ENCODE measurements at regions not wholly inside any gene's neighbourhood (a gene's known extent, or its start where the extent isn't known, plus 50 kb on each side); places are given as distances from the start of the nearest gene placed in this dataset.

DNA sequence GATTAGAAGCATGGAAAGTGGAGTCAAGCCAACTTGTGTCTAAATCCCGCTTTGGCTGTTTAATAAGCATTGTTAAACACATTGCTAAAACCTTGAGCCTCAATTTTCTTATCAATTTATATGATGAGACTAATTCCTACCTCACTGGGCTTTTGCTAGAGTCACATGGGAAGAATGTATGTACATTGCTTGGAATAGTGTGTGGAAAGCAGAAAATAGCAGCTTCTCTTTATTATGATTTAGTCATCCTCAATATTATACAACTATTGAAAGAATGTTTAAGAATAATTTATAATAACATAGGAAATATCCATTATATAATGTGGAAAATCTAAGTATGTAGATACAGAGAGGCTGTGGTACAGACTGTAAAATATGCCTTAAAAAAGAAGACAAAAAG is 313.0 kb upstream of the CDYL start:
- no peaks in the 10 kb centered on the region for H3K9me3 ChIP-seq (ENCODE audit: control insufficient read depth in 2 of 2, low read length in 2 of 2)
- no peak overlapping the region for H3K4me3 ChIP-seq (ENCODE audit: low read length in 2 of 2)
- H3K27ac ChIP-seq (ENCODE audit: low read length): no peak overlapping the region
- H3K4me1 ChIP-seq (ENCODE audit: control insufficient read depth, insufficient read depth, low read length): peaks cover 26% of the 10 kb centered on the region
- no peaks in the 10 kb centered on the region for H3K36me3 ChIP-seq (ENCODE audit: control insufficient read depth in 2 of 2, insufficient read depth in 2 of 2, low read length in 2 of 2)
- no peaks in the 10 kb centered on the region for H3K27me3 ChIP-seq (ENCODE audit: control insufficient read depth in 1 of 2, insufficient read depth in 2 of 2, low read length in 2 of 2)
- no peak overlapping the region for H3K9ac ChIP-seq (ENCODE audit: low read length in 2 of 2)

DNA sequence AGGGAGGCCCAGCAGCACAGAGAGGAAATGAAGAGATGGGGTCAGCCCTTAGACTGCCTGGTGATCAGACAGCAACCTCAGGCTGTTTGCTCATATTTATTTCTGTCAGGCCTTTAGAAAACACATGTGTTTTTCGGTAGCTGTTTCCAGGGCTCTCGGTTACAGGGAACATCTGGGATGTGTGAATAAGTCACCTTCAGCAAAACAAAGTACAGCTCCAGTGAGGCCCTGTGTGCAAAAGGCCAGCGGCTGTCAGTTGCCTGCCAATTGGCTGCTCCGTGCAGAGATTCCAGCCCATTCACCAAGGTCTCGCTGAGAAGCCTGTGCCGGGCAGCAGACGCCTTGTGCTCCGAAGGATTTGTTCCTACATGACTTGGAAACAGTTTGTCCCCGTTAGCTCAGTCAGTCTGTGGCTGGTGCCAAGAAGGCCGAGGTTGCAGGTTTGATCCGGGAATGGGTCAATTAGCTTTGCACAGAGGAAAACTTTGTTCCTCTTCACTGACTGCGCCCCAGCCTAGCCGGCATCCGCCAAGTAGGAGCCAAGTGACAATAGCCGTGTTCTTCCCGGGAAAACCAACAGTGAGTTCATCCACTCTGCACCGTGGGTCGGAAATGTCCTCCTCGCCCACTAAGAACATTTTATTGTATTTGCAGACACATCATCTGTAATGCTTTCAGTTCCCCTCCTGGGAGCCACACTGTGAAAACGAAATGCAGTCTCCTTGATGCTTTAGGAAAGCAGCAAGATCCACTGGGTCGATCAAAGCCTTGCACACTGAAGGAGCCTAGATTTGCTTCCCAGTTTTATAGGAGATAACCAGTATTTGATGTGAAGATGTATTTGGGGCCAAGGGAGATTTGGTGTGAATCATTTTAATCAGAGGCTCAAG is 315.4 kb upstream of the CDYL start:
- H3K9ac ChIP-seq (ENCODE audit: low read length in 2 of 2): no peak overlapping the region
- no peaks in the 10 kb centered on the region for H3K36me3 ChIP-seq (ENCODE audit: control insufficient read depth in 2 of 2, insufficient read depth in 2 of 2, low read length in 2 of 2)
- H3K9me3 ChIP-seq (ENCODE audit: control insufficient read depth in 2 of 2, low read length in 2 of 2): peaks cover 0 to 4% of the 10 kb centered on the region in 2 donors
- peak overlapping the region; percentile 64 for H3K27ac ChIP-seq (ENCODE audit: low read length)
- H3K27me3 ChIP-seq (ENCODE audit: control insufficient read depth in 1 of 2, insufficient read depth in 2 of 2, low read length in 2 of 2): no peaks in the 10 kb centered on the region
- peaks cover 23% of the 10 kb centered on the region for H3K4me1 ChIP-seq (ENCODE audit: control insufficient read depth, insufficient read depth, low read length)
- H3K4me3 ChIP-seq (ENCODE audit: low read length in 2 of 2): peak overlapping the region in 1 of 2 donors; percentile 64

DNA sequence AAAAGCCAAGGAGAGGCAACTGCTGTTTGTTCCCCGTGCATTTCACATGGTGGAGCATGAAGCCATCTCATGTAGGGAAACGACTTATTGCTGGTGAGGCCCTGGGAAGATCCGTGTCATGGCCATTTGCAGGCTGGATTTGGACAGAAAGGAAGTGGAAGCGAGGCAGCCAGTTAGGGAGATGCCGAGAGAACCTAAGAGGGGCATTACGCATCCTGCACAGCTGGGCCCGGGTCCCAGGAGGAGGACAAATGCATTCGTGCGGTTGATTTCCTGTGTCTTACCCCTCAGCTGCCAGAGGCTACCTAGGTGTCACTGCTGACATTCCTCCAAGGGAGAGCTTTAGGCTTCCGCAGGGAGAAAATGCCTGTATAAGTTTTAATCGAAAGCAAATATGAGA is 316.2 kb upstream of the CDYL start:
- Histone ChIP-seq H3K9me3 (ENCODE audit: control insufficient read depth in 2 of 2, low read length in 2 of 2) (peaks cover 0 to 4% of the 10 kb centered on the region in 2 donors), H3K4me3 (ENCODE audit: low read length in 2 of 2) (no peak overlapping the region), H3K4me1 (ENCODE audit: control insufficient read depth, insufficient read depth, low read length) (peaks cover 23% of the 10 kb centered on the region), H3K36me3 (ENCODE audit: control insufficient read depth in 2 of 2, insufficient read depth in 2 of 2, low read length in 2 of 2) (no peaks in the 10 kb centered on the region), H3K27ac (ENCODE audit: low read length) (peak overlapping the region; percentile 64), H3K9ac (ENCODE audit: low read length in 2 of 2) (peak overlapping the region in 1 of 2 donors; percentile 36), H3K27me3 (ENCODE audit: control insufficient read depth in 1 of 2, insufficient read depth in 2 of 2, low read length in 2 of 2) (no peaks in the 10 kb centered on the region)

GRCh38 chr6:4459032-4459431 is 317.2 kb upstream of the CDYL start:
- no peak overlapping the region for H3K9ac ChIP-seq (ENCODE audit: low read length in 2 of 2)
- no peaks in the 10 kb centered on the region for H3K27me3 ChIP-seq (ENCODE audit: control insufficient read depth in 1 of 2, insufficient read depth in 2 of 2, low read length in 2 of 2)
- peaks cover 0 to 4% of the 10 kb centered on the region in 2 donors for H3K9me3 ChIP-seq (ENCODE audit: control insufficient read depth in 2 of 2, low read length in 2 of 2)
- H3K4me1 ChIP-seq (ENCODE audit: control insufficient read depth, insufficient read depth, low read length): peaks cover 23% of the 10 kb centered on the region
- peak overlapping the region; percentile 64 for H3K27ac ChIP-seq (ENCODE audit: low read length)
- no peaks in the 10 kb centered on the region for H3K36me3 ChIP-seq (ENCODE audit: control insufficient read depth in 2 of 2, insufficient read depth in 2 of 2, low read length in 2 of 2)
- no peak overlapping the region for H3K4me3 ChIP-seq (ENCODE audit: low read length in 2 of 2)

- H3K36me3 ChIP-seq (ENCODE audit: control insufficient read depth in 2 of 2, insufficient read depth in 2 of 2, low read length in 2 of 2): no peaks in the 10 kb centered on the region
- H3K4me3 ChIP-seq (ENCODE audit: low read length in 2 of 2): no peak overlapping the region
- H3K9ac ChIP-seq (ENCODE audit: low read length in 2 of 2): no peak overlapping the region
- no peaks in the 10 kb centered on the region for H3K27me3 ChIP-seq (ENCODE audit: control insufficient read depth in 1 of 2, insufficient read depth in 2 of 2, low read length in 2 of 2)
- peaks cover 0 to 7% of the 10 kb centered on the region in 2 donors for H3K9me3 ChIP-seq (ENCODE audit: control insufficient read depth in 2 of 2, low read length in 2 of 2)
- no peaks in the 10 kb centered on the region for H3K4me1 ChIP-seq (ENCODE audit: control insufficient read depth, insufficient read depth, low read length)
- no peak overlapping the region for H3K27ac ChIP-seq (ENCODE audit: low read length)
Measured at GRCh38 chr6:4451718-4452117, 316.3 kb upstream of the ECI2 start.

DNA sequence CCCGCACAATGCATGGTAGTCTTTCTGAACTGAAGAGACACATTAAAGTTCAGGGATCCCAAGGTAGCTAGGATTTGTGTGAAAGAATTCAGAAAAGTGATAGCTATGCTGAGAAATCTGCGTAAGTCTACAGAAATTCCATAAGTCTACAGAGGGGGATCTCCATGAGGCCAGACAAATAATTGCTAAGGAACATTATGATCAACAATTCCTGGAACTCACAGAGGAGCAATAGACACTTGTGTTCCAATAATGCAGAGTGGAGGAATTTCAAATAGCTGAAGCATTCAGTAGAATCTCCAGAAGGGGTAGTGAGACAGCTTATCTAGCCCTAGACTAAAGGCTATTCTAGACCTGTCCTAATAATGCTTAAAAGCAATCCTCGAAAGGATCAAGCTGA is 315.7 kb upstream of the ECI2 start:
- Histone ChIP-seq H3K4me1 (ENCODE audit: control insufficient read depth, insufficient read depth, low read length) (no peaks in the 10 kb centered on the region), H3K36me3 (ENCODE audit: control insufficient read depth in 2 of 2, insufficient read depth in 2 of 2, low read length in 2 of 2) (no peaks in the 10 kb centered on the region), H3K9ac (ENCODE audit: low read length in 2 of 2) (no peak overlapping the region), H3K4me3 (ENCODE audit: low read length in 2 of 2) (no peak overlapping the region), H3K9me3 (ENCODE audit: control insufficient read depth in 2 of 2, low read length in 2 of 2) (peaks cover 0 to 6% of the 10 kb centered on the region in 2 donors), H3K27ac (ENCODE audit: low read length) (no peak overlapping the region), H3K27me3 (ENCODE audit: control insufficient read depth in 1 of 2, insufficient read depth in 2 of 2, low read length in 2 of 2) (no peaks in the 10 kb centered on the region)

DNA sequence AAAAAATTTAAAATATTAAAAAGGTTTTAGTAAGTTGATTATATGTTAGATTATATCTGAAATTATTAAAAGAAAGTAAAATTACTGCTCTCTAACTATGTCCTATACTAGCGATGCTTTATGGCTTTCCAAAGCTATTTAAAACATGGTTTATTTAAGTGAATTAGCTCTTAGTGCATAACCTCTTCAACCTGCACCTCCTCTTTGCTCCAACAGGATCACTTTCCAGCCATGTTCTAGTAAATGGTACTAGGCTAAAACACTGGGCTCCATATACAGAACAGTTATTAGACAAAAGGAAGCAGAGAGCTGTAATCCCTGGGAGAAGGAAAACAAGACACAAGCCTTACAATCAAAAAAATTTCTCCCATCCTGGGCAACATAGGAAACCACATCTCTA is 314.9 kb upstream of the ECI2 start:
- Histone ChIP-seq H3K9me3 (ENCODE audit: control insufficient read depth in 2 of 2, low read length in 2 of 2) (peaks cover 0 to 3% of the 10 kb centered on the region in 2 donors), H3K4me1 (ENCODE audit: control insufficient read depth, insufficient read depth, low read length) (no peaks in the 10 kb centered on the region), H3K27me3 (ENCODE audit: control insufficient read depth in 1 of 2, insufficient read depth in 2 of 2, low read length in 2 of 2) (no peaks in the 10 kb centered on the region), H3K4me3 (ENCODE audit: low read length in 2 of 2) (no peak overlapping the region), H3K36me3 (ENCODE audit: control insufficient read depth in 2 of 2, insufficient read depth in 2 of 2, low read length in 2 of 2) (no peaks in the 10 kb centered on the region), H3K9ac (ENCODE audit: low read length in 2 of 2) (no peak overlapping the region), H3K27ac (ENCODE audit: low read length) (no peak overlapping the region)

- no peak overlapping the region for H3K9ac ChIP-seq (ENCODE audit: low read length in 2 of 2)
Measured at GRCh38 chr6:4449409-4449808, 314.0 kb upstream of the ECI2 start.

DNA sequence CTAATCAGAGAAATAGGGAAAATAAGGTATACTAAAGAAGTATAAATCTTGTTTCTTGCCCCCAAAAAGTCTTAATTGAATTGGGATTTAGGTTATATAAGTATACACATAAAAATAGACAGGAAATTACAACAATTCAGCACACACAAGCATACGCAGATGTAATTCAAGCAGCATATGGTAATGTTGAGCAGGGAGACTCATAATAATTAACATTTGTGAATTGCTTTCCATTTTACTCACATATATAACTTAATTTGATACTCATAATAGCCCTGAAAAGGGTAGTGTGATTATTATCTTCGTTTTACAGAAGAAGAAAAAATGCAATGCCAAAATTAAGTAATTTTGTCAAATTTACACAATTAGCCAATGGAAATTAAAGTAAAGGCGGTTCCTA is 313.5 kb upstream of the ECI2 start:
- Histone ChIP-seq H3K4me1 (ENCODE audit: control insufficient read depth, insufficient read depth, low read length) (no peaks in the 10 kb centered on the region), H3K36me3 (ENCODE audit: control insufficient read depth in 2 of 2, insufficient read depth in 2 of 2, low read length in 2 of 2) (no peaks in the 10 kb centered on the region), H3K4me3 (ENCODE audit: low read length in 2 of 2) (no peak overlapping the region), H3K27me3 (ENCODE audit: control insufficient read depth in 1 of 2, insufficient read depth in 2 of 2, low read length in 2 of 2) (no peaks in the 10 kb centered on the region), H3K27ac (ENCODE audit: low read length) (no peak overlapping the region), H3K9ac (ENCODE audit: low read length in 2 of 2) (no peak overlapping the region), H3K9me3 (ENCODE audit: control insufficient read depth in 2 of 2, low read length in 2 of 2) (peaks cover 0 to 3% of the 10 kb centered on the region in 2 donors)

More at GRCh38 chr6:4449409-4449808, 314.0 kb upstream of the ECI2 start:
- Histone ChIP-seq H3K27me3 (ENCODE audit: control insufficient read depth in 1 of 2, insufficient read depth in 2 of 2, low read length in 2 of 2) (no peaks in the 10 kb centered on the region), H3K36me3 (ENCODE audit: control insufficient read depth in 2 of 2, insufficient read depth in 2 of 2, low read length in 2 of 2) (no peaks in the 10 kb centered on the region), H3K4me1 (ENCODE audit: control insufficient read depth, insufficient read depth, low read length) (no peaks in the 10 kb centered on the region), H3K27ac (ENCODE audit: low read length) (no peak overlapping the region), H3K4me3 (ENCODE audit: low read length in 2 of 2) (no peak overlapping the region), H3K9me3 (ENCODE audit: control insufficient read depth in 2 of 2, low read length in 2 of 2) (peaks cover 0 to 3% of the 10 kb centered on the region in 2 donors)

DNA sequence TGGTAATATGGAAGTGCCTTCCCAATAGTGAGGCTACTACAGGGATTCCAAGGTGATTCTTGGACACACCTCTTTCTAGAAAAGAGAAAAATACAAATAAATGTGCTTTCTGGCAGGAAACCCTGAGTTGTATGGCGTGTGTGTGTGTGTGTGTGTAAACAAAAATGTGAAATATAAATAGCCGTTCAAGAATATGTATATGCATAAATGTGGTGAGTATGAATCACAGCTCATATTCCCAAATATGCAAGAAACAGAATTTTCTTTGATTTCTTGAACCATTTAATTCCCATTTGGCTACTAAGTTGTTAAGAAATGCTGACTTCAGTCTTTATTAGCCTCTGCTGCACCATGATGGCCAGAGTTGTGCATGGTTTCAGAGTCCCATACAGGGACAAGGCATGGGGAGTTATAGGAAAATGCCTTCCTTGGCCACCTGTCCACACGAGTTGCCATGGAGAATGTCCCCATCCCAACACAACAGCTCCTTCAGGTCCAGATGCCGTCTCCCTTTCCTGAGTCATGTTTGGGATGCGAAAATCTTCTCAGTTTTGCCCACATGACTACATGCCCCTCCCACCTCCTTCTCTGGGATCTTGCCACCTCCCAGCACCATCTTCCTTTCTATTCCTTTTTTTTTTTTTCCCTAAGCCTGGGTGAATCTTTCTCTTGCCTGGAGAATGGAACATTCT is 312.4 kb upstream of the ECI2 start:
- H3K27me3 ChIP-seq (ENCODE audit: control insufficient read depth in 1 of 2, insufficient read depth in 2 of 2, low read length in 2 of 2): no peaks in the 10 kb centered on the region
- H3K9ac ChIP-seq (ENCODE audit: low read length in 2 of 2): no peak overlapping the region
- peaks cover 0 to 3% of the 10 kb centered on the region in 2 donors for H3K9me3 ChIP-seq (ENCODE audit: control insufficient read depth in 2 of 2, low read length in 2 of 2)
- no peaks in the 10 kb centered on the region for H3K36me3 ChIP-seq (ENCODE audit: control insufficient read depth in 2 of 2, insufficient read depth in 2 of 2, low read length in 2 of 2)
- no peak overlapping the region for H3K4me3 ChIP-seq (ENCODE audit: low read length in 2 of 2)
- no peak overlapping the region for H3K27ac ChIP-seq (ENCODE audit: low read length)
- no peaks in the 10 kb centered on the region for H3K4me1 ChIP-seq (ENCODE audit: control insufficient read depth, insufficient read depth, low read length)

DNA sequence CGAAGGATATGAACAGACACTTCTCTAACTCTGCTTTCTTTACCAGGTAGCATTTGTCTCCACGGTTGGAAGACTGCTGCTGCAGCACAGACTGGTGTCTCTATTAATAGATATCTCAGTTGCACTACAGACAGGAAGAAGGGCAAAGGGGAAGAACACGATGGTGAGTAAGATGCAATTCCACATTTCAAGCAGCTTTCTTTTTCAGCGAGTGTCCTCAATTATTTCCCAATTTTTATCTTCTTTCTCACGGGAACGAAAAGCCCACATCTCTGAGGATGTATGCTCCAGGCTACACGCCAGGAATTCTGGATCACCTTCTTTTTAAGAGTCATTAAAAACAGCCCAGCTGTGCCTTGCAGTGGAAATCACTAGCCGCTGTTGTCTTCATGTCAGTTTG is 311.6 kb upstream of the ECI2 start:
- Histone ChIP-seq H3K9ac (ENCODE audit: low read length in 2 of 2) (no peak overlapping the region), H3K27ac (ENCODE audit: low read length) (no peak overlapping the region), H3K4me1 (ENCODE audit: control insufficient read depth, insufficient read depth, low read length) (no peaks in the 10 kb centered on the region), H3K9me3 (ENCODE audit: control insufficient read depth in 2 of 2, low read length in 2 of 2) (peaks cover 0 to 2% of the 10 kb centered on the region in 2 donors), H3K27me3 (ENCODE audit: control insufficient read depth in 1 of 2, insufficient read depth in 2 of 2, low read length in 2 of 2) (no peaks in the 10 kb centered on the region), H3K4me3 (ENCODE audit: low read length in 2 of 2) (no peak overlapping the region), H3K36me3 (ENCODE audit: control insufficient read depth in 2 of 2, insufficient read depth in 2 of 2, low read length in 2 of 2) (no peaks in the 10 kb centered on the region)
